Activated CD4-positive, alpha-beta T cell treated with anti-CD3 and anti-CD28 coated beads, Interleukin-2, amount 50 U/mL, for 48 hours (primary cell): ENCODE measurements at regions not wholly inside any gene's neighbourhood (a gene's known extent, or its start where the extent isn't known, plus 50 kb on each side); places are given as distances from the start of the nearest gene placed in this dataset.
"Not testable (repeated sequence)": the region's sequence is repeated elsewhere in the genome, so short reads cannot be mapped to it uniquely, and the experiment has no call there.

ENCODE experiments used
- DNase-seq, 2 experiments: peaks; one replicate each; pipeline ENCODE4 v3.0.0-alpha.2; 2020

GRCh38 chr3:176615826-176616225, 581.5 kb downstream of the TBL1XR1 start:
- DNase-seq: no peak

- DNase-seq: no peak
Observed at GRCh38 chr3:176611703-176612102, 585.6 kb downstream of the TBL1XR1 start.

- DNase-seq: no peak
Observed at GRCh38 chr3:176609361-176609760, 587.9 kb downstream of the TBL1XR1 start.

GRCh38 chr3:176605553-176605952, 591.7 kb downstream of the TBL1XR1 start:
- DNase-seq: not testable (repeated sequence)

- DNase-seq: no peak
Observed at GRCh38 chr3:176595307-176595706, 602.0 kb downstream of the TBL1XR1 start.

GRCh38 chr3:176590722-176591121, 606.6 kb downstream of the TBL1XR1 start:
- DNase-seq: no peak

GRCh38 chr3:176587089-176587488, 610.2 kb downstream of the TBL1XR1 start:
- no peak for DNase-seq

- no peak for DNase-seq
Observed at GRCh38 chr3:176584413-176585176, 612.7 kb downstream of the TBL1XR1 start.

GRCh38 chr3:176583956-176584355, 613.3 kb downstream of the TBL1XR1 start:
- DNase-seq: no peak

GRCh38 chr3:176581589-176581988, 615.7 kb downstream of the TBL1XR1 start:
- no peak for DNase-seq

- DNase-seq: no peak
Observed at GRCh38 chr3:176579711-176580185, 617.5 kb downstream of the TBL1XR1 start.

- no peak for DNase-seq
Observed at GRCh38 chr3:176578316-176578715, 619.0 kb downstream of the TBL1XR1 start.

- no peak for DNase-seq
Observed at GRCh38 chr3:176577447-176577846, 619.8 kb downstream of the TBL1XR1 start.

- no peak for DNase-seq
Observed at GRCh38 chr3:176574786-176575185, 622.5 kb downstream of the TBL1XR1 start.

- no peak for DNase-seq
Observed at GRCh38 chr3:176571926-176572325, 625.4 kb downstream of the TBL1XR1 start.

GRCh38 chr3:176570992-176571391, 626.3 kb downstream of the TBL1XR1 start:
- no peak for DNase-seq

- DNase-seq: no peak
Observed at GRCh38 chr3:176568189-176568588, 629.1 kb downstream of the TBL1XR1 start.

GRCh38 chr3:176566757-176567156, 630.5 kb downstream of the TBL1XR1 start:
- no peak for DNase-seq

GRCh38 chr3:176562331-176562730, 635.0 kb downstream of the TBL1XR1 start:
- no peak for DNase-seq

GRCh38 chr3:176561826-176562225, 635.5 kb downstream of the TBL1XR1 start:
- no peak for DNase-seq

- DNase-seq: no peak
Observed at GRCh38 chr3:176554791-176555654, 642.3 kb downstream of the TBL1XR1 start.

GRCh38 chr3:176554264-176554663, 643.0 kb downstream of the TBL1XR1 start:
- no peak for DNase-seq

- no peak for DNase-seq
Observed at GRCh38 chr3:176526942-176527341, 670.3 kb downstream of the TBL1XR1 start.

- no peak for DNase-seq
Observed at GRCh38 chr3:176526225-176526624, 671.1 kb downstream of the TBL1XR1 start.
